ENCODE measurements at regions not wholly inside any gene's neighbourhood (a gene's known extent, or its start where the extent isn't known, plus 50 kb on each side); places are given as distances from the start of the nearest gene placed in this dataset.

- no peak overlapping the region for H3K9ac ChIP-seq
- H3K4me3 ChIP-seq (ENCODE audit: low read depth in 2 of 2, low read length in 1 of 2) = no peak overlapping the region
- H3K36me3 ChIP-seq (replicated peaks in 1 of 2; ENCODE audit: control insufficient read depth in 1 of 2, insufficient read depth in 2 of 2, low read length in 1 of 2) = no peaks in the 10 kb centered on the region
Observed at GRCh38 chr4:124065422-124065821, 647.1 kb downstream of the ANKRD50 start.

More at GRCh38 chr4:124065422-124065821, 647.1 kb downstream of the ANKRD50 start:
- Histone ChIP-seq H3K4me1 (ENCODE audit: control insufficient read depth in 1 of 2, insufficient read depth in 2 of 2, low read depth in 1 of 2, low read length in 1 of 2) (peaks cover 7 to 8% of the 10 kb centered on the region in 2 experiments; a peak in 3 of 4 replicates), H2AFZ (ENCODE audit: low read depth) (no peak overlapping the region), H3K4me2 (no peak overlapping the region), H3K27me3 (ENCODE audit: insufficient read depth) (no peaks in the 10 kb centered on the region), H3K79me2 (ENCODE audit: insufficient read depth) (no peaks in the 10 kb centered on the region), H3F3A (replicated peaks; ENCODE audit: insufficient read depth) (peaks cover under 1% of the 10 kb centered on the region), H4K20me1 (ENCODE audit: insufficient read depth) (no peaks in the 10 kb centered on the region), H3K9me3 (peaks cover 7% of the 10 kb centered on the region; the same call in 1 of the 2 replicates), H3K27ac (ENCODE audit: low read depth in 2 of 2, low read length in 1 of 2) (no peak overlapping the region), H3K9me2 (no peaks in the 10 kb centered on the region)
- ChIA-PET POLR2A (no interaction called here), CTCF (no interaction called here)
- DNase-seq = no peak
- TF ChIP-seq TEAD4 (IDR thresholded peaks at IDR 0.05; ENCODE audit: borderline replicate concordance, insufficient read depth) (no peak), RCOR1 (IDR thresholded peaks at IDR 0.05; ENCODE audit: low read length) (no peak), MEF2A (IDR thresholded peaks at IDR 0.05; ENCODE audit: borderline replicate concordance, low read depth) (no peak), MAX (IDR thresholded peaks at IDR 0.05; ENCODE audit: low read depth) (no peak), FOXJ3 (CRISPR knock-in tag; IDR thresholded peaks at IDR 0.05) (no peak), POLR2AphosphoS5 (IDR thresholded peaks at IDR 0.05; ENCODE audit: low read depth, low read length) (no peak), EP300 (IDR thresholded peaks at IDR 0.05; ENCODE audit: borderline replicate concordance in 1 of 2, low read depth in 1 of 2, low read length in 1 of 2) (no peak), REST (IDR thresholded peaks at IDR 0.05; ENCODE audit: low read depth, low read length) (no peak), RFX5 (IDR thresholded peaks at IDR 0.05; ENCODE audit: low read length) (no peak), NFIC (IDR thresholded peaks at IDR 0.05; ENCODE audit: borderline replicate concordance) (no peak), CTCF (IDR thresholded peaks at IDR 0.05) (no peak), MXI1 (IDR thresholded peaks at IDR 0.05; ENCODE audit: low read depth, low read length) (no peak), SIN3A (IDR thresholded peaks at IDR 0.05; ENCODE audit: borderline replicate concordance, low read depth, low read length) (no peak), FOXM1 (IDR thresholded peaks at IDR 0.05; ENCODE audit: low read depth) (no peak), ELF1 (IDR thresholded peaks at IDR 0.05) (no peak), JUND (IDR thresholded peaks at IDR 0.05) (no peak), USF2 (IDR thresholded peaks at IDR 0.05; ENCODE audit: borderline replicate concordance, low read depth, low read length) (no peak), ZBTB33 (IDR thresholded peaks at IDR 0.05; ENCODE audit: borderline replicate concordance, low read depth) (no peak), RXRA (IDR thresholded peaks at IDR 0.05; ENCODE audit: borderline replicate concordance, low read depth) (no peak)

Data from SK-N-SH (cell line).